Gastrocnemius medialis (tissue), 4 donors: ENCODE measurements at regions not wholly inside any gene's neighbourhood (a gene's known extent, or its start where the extent isn't known, plus 50 kb on each side); places are given as distances from the start of the nearest gene placed in this dataset.

ENCODE experiments used
- ATAC-seq, 2 donors: fragments of 150-250 bp; one replicate each; pipeline ENCODE4 v1.9.1; 2016
- DNase-seq, 2 donors: peaks; one replicate each; pipeline ENCODE4 v3.0.0-alpha.2; 2019
- H3K27ac ChIP-seq, 4 donors: fragments of 200-600 bp; sonication (generic); 1 replicate in 1 of 4; 2 replicates in 3 of 4; pipeline ENCODE4 v1.5.1; 2016 to 2018; ENCODE audit warnings: mild to moderate bottlenecking in 2 of 4, moderate library complexity in 1 of 4
- H3K27me3 ChIP-seq, 3 donors: fragments of 200-600 bp; sonication (generic) in 2 of 3; 1 replicate in 1 of 3; 2 replicates in 2 of 3; pipeline versions ENCODE4 v1.5.1 to v1.6.0; 2016 to 2019; ENCODE audit warnings: mild to moderate bottlenecking in 1 of 3, moderate library complexity in 1 of 3
- H3K36me3 ChIP-seq, 2 donors: fragments of 200-600 bp; sonication (generic) in 1 of 2; one replicate each; pipeline ENCODE4 v1.5.1; 2017 to 2018
- H3K4me1 ChIP-seq, 2 donors: fragments of 200-600 bp; sonication (generic) in 1 of 2; one replicate each; pipeline ENCODE4 v1.5.1; 2016 to 2017; ENCODE audit warnings: mild to moderate bottlenecking in 2 of 2
- H3K4me3 ChIP-seq, 4 donors: fragments of 200-600 bp; sonication (generic) in 3 of 4; 1 replicate in 1 of 4; 2 replicates in 3 of 4; pipeline ENCODE4 v1.5.1; 2016 to 2019; ENCODE audit warnings: mild to moderate bottlenecking in 2 of 4
- H3K9me3 ChIP-seq, 3 donors: fragments of 200-600 bp; sonication (generic) in 2 of 3; 1 replicate in 1 of 3; 2 replicates in 2 of 3; pipeline ENCODE4 v1.5.1; 2016 to 2019
- CTCF ChIP-seq, 5 experiments: fragments of 450-650 bp in 3 of 5; fragments of 200-600 bp in 2 of 5; sonication (generic) in 2 of 5; IDR thresholded peaks in 4 of 5; conservative IDR thresholded peaks in 1 of 5; 1 replicate in 4 of 5; 2 replicates in 1 of 5; pipeline ENCODE4 v1.5.1; 2016 to 2019; ENCODE audit warnings: antibody characterized with exemption in 5 of 5, mild to moderate bottlenecking in 3 of 5, moderate library complexity in 3 of 5
- POLR2A ChIP-seq, 2 donors: fragments of 450-650 bp; IDR thresholded peaks; one replicate each; pipeline ENCODE4 v1.6.1; 2017; ENCODE audit warnings: antibody characterized with exemption in 2 of 2, mild to moderate bottlenecking in 2 of 2, moderate library complexity in 2 of 2
- in situ Hi-C, 4 donors: fragments of 200-750 bp; cut with MboI; loops; one replicate each; pipeline versions ENCODE4 v1.15.0 to v1.8.0; 2017; ENCODE audit warnings: low sequenced_read_pairs in 4 of 4
- intact Hi-C: fragments of 100-400 bp; cut with DNase I; formaldehyde crosslinking; loops from one replicate; pipeline ENCODE4 v1.15.1; 2023; ENCODE audit warnings: low total_unique reads

DNA sequence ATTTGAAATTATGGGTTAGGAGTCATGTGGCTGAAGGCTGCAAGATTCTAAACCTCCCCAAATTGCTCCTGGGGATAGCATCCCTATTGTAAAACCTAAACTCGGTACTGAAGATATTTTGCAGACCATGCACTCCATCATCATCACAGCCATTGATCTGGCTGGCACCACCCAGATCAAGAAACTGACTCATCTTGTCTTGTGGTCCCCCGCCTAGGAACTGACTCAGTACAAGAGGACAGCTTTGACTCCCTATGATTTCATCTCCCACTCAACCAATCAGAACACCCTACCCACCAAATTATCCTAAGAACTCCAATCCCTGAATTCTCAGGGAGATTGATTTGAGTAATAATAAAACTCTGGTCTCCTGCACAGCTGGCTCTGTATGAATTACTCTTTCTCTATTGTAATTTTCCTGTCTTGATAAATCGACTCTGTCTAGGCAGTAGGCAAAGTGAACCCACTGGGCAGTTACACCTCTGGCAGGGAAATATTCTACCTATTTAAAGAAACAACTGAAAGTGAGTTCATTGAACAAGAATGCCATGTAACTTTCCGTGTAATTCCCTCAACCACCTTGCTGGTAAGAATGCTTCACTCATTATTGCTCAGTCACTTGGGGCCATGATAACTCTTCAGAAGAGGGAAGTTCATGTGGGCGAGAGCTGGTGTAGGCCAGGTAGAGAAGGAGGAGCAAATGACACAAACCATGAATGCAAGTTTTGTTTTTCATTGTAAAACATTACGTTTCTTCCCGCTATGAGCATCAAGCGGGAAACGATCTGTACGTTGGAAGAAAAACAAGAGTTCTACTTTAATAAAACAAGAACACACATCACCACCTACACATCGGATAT lies 602.9 kb upstream of the ARID1B start:
- Histone ChIP-seq H3K27me3 (no peaks in the 10 kb centered on the region), H3K36me3 (no peaks in the 10 kb centered on the region), H3K27ac (peak overlapping the region in 3 of 4 donors; percentile 64 to 69 (median 67)), H3K9me3 (no peaks in the 10 kb centered on the region), H3K4me3 (peak overlapping the region in 1 of 4 donors; percentile 13), H3K4me1 (no peaks in the 10 kb centered on the region)
- ATAC-seq, result no peak
- DNase-seq, result no peak
- TF ChIP-seq CTCF (IDR thresholded peaks at IDR 0.05 in 4 of 5, conservative IDR thresholded peaks at IDR 0.05 in 1 of 5) (no peak), POLR2A (IDR thresholded peaks at IDR 0.05) (no peak)
- in situ Hi-C loops, result no loop called here
- intact Hi-C loops, result no loop called here

GRCh38 chr6:156169371-156169770 lies 607.8 kb upstream of the ARID1B start:
- intact Hi-C loops (loop anchor here (10.0 kb wide), 1 partner anchor 835 kb away; no protein-coding TSS in a partner anchor), in situ Hi-C loops (no loop called here)
- Histone ChIP-seq H3K36me3 (no peaks in the 10 kb centered on the region), H3K4me3 (no peak overlapping the region), H3K27me3 (no peaks in the 10 kb centered on the region), H3K27ac (no peak overlapping the region), H3K9me3 (no peaks in the 10 kb centered on the region), H3K4me1 (no peaks in the 10 kb centered on the region)
- ATAC-seq (no peak), DNase-seq (no peak)
- no peak for TF ChIP-seq POLR2A (IDR thresholded peaks at IDR 0.05)
- no peak for TF ChIP-seq CTCF (IDR thresholded peaks at IDR 0.05 in 4 of 5, conservative IDR thresholded peaks at IDR 0.05 in 1 of 5)

GRCh38 chr6:156167625-156168071 lies 609.5 kb upstream of the ARID1B start:
- TF ChIP-seq CTCF (IDR thresholded peaks at IDR 0.05 in 4 of 5, conservative IDR thresholded peaks at IDR 0.05 in 1 of 5) (no peak), POLR2A (IDR thresholded peaks at IDR 0.05) (peak in 1 of 2 donors; percentile 44)
- in situ Hi-C loops, result no loop called here
- no peak for DNase-seq
- H3K4me1 ChIP-seq, result no peaks in the 10 kb centered on the region
- peak overlapping the region; percentile 21 to 42 (median 35) for H3K4me3 ChIP-seq
- peak overlapping the region; percentile 57 to 76 (median 68) for H3K27ac ChIP-seq
- H3K36me3 ChIP-seq, result no peaks in the 10 kb centered on the region
- peak; percentile 54 to 74 for ATAC-seq
- no peaks in the 10 kb centered on the region for H3K27me3 ChIP-seq
- H3K9me3 ChIP-seq, result no peaks in the 10 kb centered on the region
- intact Hi-C loops, result loop anchor here (10.0 kb wide), 1 partner anchor 837 kb away; no protein-coding TSS in a partner anchor

GRCh38 chr6:156167016-156167624 lies 610.1 kb upstream of the ARID1B start:
- peak overlapping the region; percentile 21 to 42 (median 35) for H3K4me3 ChIP-seq
- H3K27me3 ChIP-seq, result no peaks in the 10 kb centered on the region
- TF ChIP-seq POLR2A (IDR thresholded peaks at IDR 0.05) (no peak), CTCF (IDR thresholded peaks at IDR 0.05 in 4 of 5, conservative IDR thresholded peaks at IDR 0.05 in 1 of 5) (no peak)
- H3K27ac ChIP-seq, result peak overlapping the region; percentile 57 to 76 (median 68)
- ATAC-seq (peak in 1 of 2 donors; percentile 26), DNase-seq (no peak)
- H3K36me3 ChIP-seq, result no peaks in the 10 kb centered on the region
- H3K9me3 ChIP-seq, result no peaks in the 10 kb centered on the region
- intact Hi-C loops, result loop anchor here (10.0 kb wide), 1 partner anchor 838 kb away; no protein-coding TSS in a partner anchor
- no peaks in the 10 kb centered on the region for H3K4me1 ChIP-seq
- in situ Hi-C loops, result no loop called here
